Esophagus squamous epithelium (tissue), 5 donors: ENCODE measurements at regions not wholly inside any gene's neighbourhood (a gene's known extent, or its start where the extent isn't known, plus 50 kb on each side); places are given as distances from the start of the nearest gene placed in this dataset.

ENCODE experiments used
- DNase-seq: peaks from one replicate; lab custom pipeline; 2025; lab: John Stamatoyannopoulos, UW
- H3K27ac ChIP-seq, 4 donors: fragments of 200-600 bp; sonication (generic); one replicate each; pipeline ENCODE4 v1.5.1; 2016 to 2019; ENCODE audit warnings: mild to moderate bottlenecking in 1 of 4
- H3K27me3 ChIP-seq, 4 donors: fragments of 200-600 bp; sonication (generic); 1 replicate in 3 of 4; 2 replicates in 1 of 4; pipeline versions ENCODE4 v1.5.1 to v1.6.0; 2017 to 2021; ENCODE audit warnings: antibody characterized with exemption in 1 of 4
- H3K36me3 ChIP-seq, 3 donors: fragments of 200-600 bp; sonication (generic); one replicate each; pipeline ENCODE4 v1.5.1; 2016 to 2019
- H3K4me1 ChIP-seq, 3 donors: fragments of 200-600 bp; sonication (generic); one replicate each; pipeline ENCODE4 v1.5.1; 2017 to 2019
- H3K4me3 ChIP-seq, 4 donors: fragments of 200-600 bp; sonication (generic); 1 replicate in 3 of 4; 2 replicates in 1 of 4; pipeline ENCODE4 v1.5.1; 2016 to 2019; ENCODE audit warnings: mild to moderate bottlenecking in 2 of 4, moderate library complexity in 1 of 4
- H3K9me3 ChIP-seq, 3 donors: fragments of 200-600 bp; sonication (generic); one replicate each; pipeline ENCODE4 v1.5.1; 2016 to 2019
- CTCF ChIP-seq, 6 experiments: fragments of 450-650 bp in 4 of 6; fragments of 200-600 bp in 2 of 6; sonication (generic) in 2 of 6; IDR thresholded peaks; one replicate each; pipeline ENCODE4 v1.5.1; 2016 to 2019; ENCODE audit warnings: antibody characterized with exemption in 6 of 6, mild to moderate bottlenecking in 4 of 6, moderate library complexity in 4 of 6
- POLR2A ChIP-seq, 4 donors: fragments of 450-650 bp; IDR thresholded peaks; one replicate each; pipeline ENCODE4 v1.6.1; 2017; ENCODE audit warnings: antibody characterized with exemption in 4 of 4, mild to moderate bottlenecking in 4 of 4, moderate library complexity in 3 of 4
- WGBS, 2 donors: methylation state at CpG; one replicate each; pipeline ENCODE4 v1.1.5; 2018; 5-methylcytosine and 5-hydroxymethylcytosine counted together
- intact Hi-C: fragments of 100-400 bp; cut with DNase I; formaldehyde crosslinking; loops from one replicate; pipeline ENCODE4 v1.15.0; 2022
- donor health status: DM: yes; HTN: yes; CAD: no.

- no peaks in the 10 kb centered on the region for H3K36me3 ChIP-seq
- no peak overlapping the region for H3K27ac ChIP-seq
- peaks cover 0 to 6% (median 6%) of the 10 kb centered on the region in 3 donors for H3K9me3 ChIP-seq
- no peak overlapping the region for H3K4me3 ChIP-seq
- H3K27me3 ChIP-seq: no peaks in the 10 kb centered on the region
- 83 to 89% methylated on average over 4 of the region's 4 CpGs for WGBS, 2 donors
- intact Hi-C loops: no loop called here
- no peak for DNase-seq
- TF ChIP-seq CTCF (IDR thresholded peaks at IDR 0.05): no peak
- no peak for TF ChIP-seq POLR2A (IDR thresholded peaks at IDR 0.05)
- H3K4me1 ChIP-seq: no peaks in the 10 kb centered on the region
These were observed 269.0 kb downstream of the HDGFL1 start for GRCh38 chr6:22838345-22838744.

- Histone ChIP-seq H3K36me3 (no peaks in the 10 kb centered on the region), H3K9me3 (no peaks in the 10 kb centered on the region), H3K27ac (no peak overlapping the region), H3K4me1 (no peaks in the 10 kb centered on the region), H3K27me3 (no peaks in the 10 kb centered on the region), H3K4me3 (no peak overlapping the region)
- no peak for DNase-seq
- intact Hi-C loops: no loop called here
- TF ChIP-seq CTCF (IDR thresholded peaks at IDR 0.05): no peak
These were observed 276.1 kb downstream of the HDGFL1 start for GRCh38 chr6:22845467-22845866.

DNA sequence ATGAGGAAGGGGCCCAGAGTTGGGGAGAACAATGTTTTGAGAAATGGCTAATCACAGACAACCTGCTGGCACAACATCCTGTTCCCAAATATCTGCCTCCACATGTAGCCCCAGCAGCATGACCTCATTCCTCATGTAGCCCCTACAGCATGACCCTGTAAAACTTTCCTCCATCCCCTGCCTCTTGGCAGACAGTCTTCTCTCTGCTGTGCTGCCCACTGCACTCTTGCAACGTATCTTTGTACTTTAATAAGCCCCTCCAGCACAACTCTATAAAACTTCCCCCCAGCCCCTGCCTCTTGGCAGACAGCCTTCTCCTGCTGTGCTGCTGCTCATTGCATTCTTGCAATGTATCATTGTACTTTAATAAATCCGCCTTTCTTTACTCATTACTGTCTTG, 278.8 kb downstream of the HDGFL1 start:
- intact Hi-C loops: no loop called here
- WGBS, 2 donors: 61 to 66% methylated on average over 2 of the region's 2 CpGs
- Histone ChIP-seq H3K4me3 (no peak overlapping the region), H3K27ac (no peak overlapping the region), H3K27me3 (no peaks in the 10 kb centered on the region), H3K9me3 (no peaks in the 10 kb centered on the region), H3K4me1 (no peaks in the 10 kb centered on the region), H3K36me3 (no peaks in the 10 kb centered on the region)
- DNase-seq: no peak
- TF ChIP-seq CTCF (IDR thresholded peaks at IDR 0.05): no peak
- no peak for TF ChIP-seq POLR2A (IDR thresholded peaks at IDR 0.05)

GRCh38 chr6:22849921-22850320, 280.6 kb downstream of the HDGFL1 start:
- Histone ChIP-seq H3K27me3 (no peaks in the 10 kb centered on the region), H3K9me3 (no peaks in the 10 kb centered on the region), H3K27ac (no peak overlapping the region), H3K36me3 (no peaks in the 10 kb centered on the region), H3K4me3 (no peak overlapping the region), H3K4me1 (no peaks in the 10 kb centered on the region)
- TF ChIP-seq POLR2A (IDR thresholded peaks at IDR 0.05): no peak
- no peak for TF ChIP-seq CTCF (IDR thresholded peaks at IDR 0.05)
- intact Hi-C loops: no loop called here
- DNase-seq: no peak

GRCh38 chr6:22852101-22852500, 282.7 kb downstream of the HDGFL1 start:
- intact Hi-C loops: no loop called here
- 70 to 80% methylated on average over 4 of the region's 4 CpGs for WGBS, 2 donors
- no peak for DNase-seq
- H3K4me1 ChIP-seq: no peaks in the 10 kb centered on the region
- H3K27ac ChIP-seq: no peak overlapping the region
- TF ChIP-seq CTCF (IDR thresholded peaks at IDR 0.05) (no peak), POLR2A (IDR thresholded peaks at IDR 0.05) (no peak)
- H3K36me3 ChIP-seq: no peaks in the 10 kb centered on the region
- no peaks in the 10 kb centered on the region for H3K9me3 ChIP-seq
- H3K4me3 ChIP-seq: no peak overlapping the region
- H3K27me3 ChIP-seq: no peaks in the 10 kb centered on the region
